GM21619 (cell line): ENCODE measurements at regions not wholly inside any gene's neighbourhood (a gene's known extent, or its start where the extent isn't known, plus 50 kb on each side); places are given as distances from the start of the nearest gene placed in this dataset.

Source experiments
- ATAC-seq: cut with Tn5 transposase; IDR thresholded peaks from one replicate; pipeline ENCODE4 v1.9.1; 2021; ENCODE audit not compliant: unreplicated experiment

- no peak for ATAC-seq
Observed at GRCh38 chr13:104015646-104016396, 949.6 kb upstream of the SLC10A2 start.

GRCh38 chr13:104014803-104015645 is 948.8 kb upstream of the SLC10A2 start:
- no peak for ATAC-seq

GRCh38 chr13:104011505-104012241 is 945.5 kb upstream of the SLC10A2 start:
- no peak for ATAC-seq

- ATAC-seq = no peak
Observed at GRCh38 chr13:104008541-104009435, 942.6 kb upstream of the SLC10A2 start.

- ATAC-seq = no peak
Observed at GRCh38 chr13:104008075-104008474, 941.9 kb upstream of the SLC10A2 start.

- ATAC-seq = no peak
Observed at GRCh38 chr13:104006625-104007075, 940.4 kb upstream of the SLC10A2 start.

GRCh38 chr13:104004572-104004971 is 938.4 kb upstream of the SLC10A2 start:
- no peak for ATAC-seq

- ATAC-seq = no peak
Observed at GRCh38 chr13:104002216-104002615, 936.0 kb upstream of the SLC10A2 start.

- no peak for ATAC-seq
Observed at GRCh38 chr13:104001766-104002165, 935.5 kb upstream of the SLC10A2 start.

- no peak for ATAC-seq
Observed at GRCh38 chr13:103996733-103997132, 930.5 kb upstream of the SLC10A2 start.

GRCh38 chr13:103983948-103984347 is 917.7 kb upstream of the SLC10A2 start:
- ATAC-seq = no peak

GRCh38 chr13:103976371-103976770 is 910.2 kb upstream of the SLC10A2 start:
- ATAC-seq = no peak

- ATAC-seq = no peak
Observed at GRCh38 chr13:103973740-103974139, 907.5 kb upstream of the SLC10A2 start.

- ATAC-seq = no peak
Observed at GRCh38 chr13:103969520-103970050, 903.4 kb upstream of the SLC10A2 start.

GRCh38 chr13:103965506-103966243 is 899.5 kb upstream of the SLC10A2 start:
- no peak for ATAC-seq

GRCh38 chr13:103961784-103962183 is 895.6 kb upstream of the SLC10A2 start:
- ATAC-seq = no peak

GRCh38 chr13:103961129-103961528 is 894.9 kb upstream of the SLC10A2 start:
- ATAC-seq = no peak

GRCh38 chr13:103960001-103960400 is 893.8 kb upstream of the SLC10A2 start:
- ATAC-seq = no peak

- ATAC-seq = no peak
Observed at GRCh38 chr13:103958691-103959090, 892.5 kb upstream of the SLC10A2 start.
